Transverse colon (tissue), 3 donors: ENCODE measurements at regions not wholly inside any gene's neighbourhood (a gene's known extent, or its start where the extent isn't known, plus 50 kb on each side); places are given as distances from the start of the nearest gene placed in this dataset.

Experiments
- CTCF ChIP-seq, 5 experiments: fragments of 200-600 bp in 3 of 5; fragments of 450-650 bp in 2 of 5; sonication (generic) in 3 of 5; IDR thresholded peaks; 1 replicate in 2 of 5; 2 replicates in 3 of 5; pipeline ENCODE4 v1.5.1; 2016 to 2017; ENCODE audit warnings: antibody characterized with exemption in 5 of 5, inconsistent platforms in 3 of 5, mild to moderate bottlenecking in 2 of 5, moderate library complexity in 1 of 5
- POLR2A ChIP-seq: fragments of 450-650 bp; IDR thresholded peaks from one replicate; pipeline ENCODE4 v1.6.1; 2016; ENCODE audit warnings: antibody characterized with exemption, mild to moderate bottlenecking, moderate library complexity

- TF ChIP-seq POLR2A (no peak), CTCF (IDR thresholded peaks at IDR 0.05) (no peak)
Observed at GRCh38 chr18:67337696-67338095, 178.8 kb downstream of the DSEL start.
